NCI-H2227 (cell line): ENCODE measurements at regions not wholly inside any gene's neighbourhood (a gene's known extent, or its start where the extent isn't known, plus 50 kb on each side); places are given as distances from the start of the nearest gene placed in this dataset.
A peak's percentile ranks its signal among the peaks of the same experiment; 100 is the strongest.

Source experiments
- DNase-seq: peaks from one replicate; lab custom pipeline; 2025; ENCODE audit not compliant: unreplicated experiment; lab: John Stamatoyannopoulos, UW

GRCh38 chr15:92565351-92566125, 90.0 kb downstream of the FAM174B start:
- DNase-seq = no peak

GRCh38 chr15:92561754-92562153, 93.8 kb downstream of the FAM174B start:
- no peak for DNase-seq

DNA sequence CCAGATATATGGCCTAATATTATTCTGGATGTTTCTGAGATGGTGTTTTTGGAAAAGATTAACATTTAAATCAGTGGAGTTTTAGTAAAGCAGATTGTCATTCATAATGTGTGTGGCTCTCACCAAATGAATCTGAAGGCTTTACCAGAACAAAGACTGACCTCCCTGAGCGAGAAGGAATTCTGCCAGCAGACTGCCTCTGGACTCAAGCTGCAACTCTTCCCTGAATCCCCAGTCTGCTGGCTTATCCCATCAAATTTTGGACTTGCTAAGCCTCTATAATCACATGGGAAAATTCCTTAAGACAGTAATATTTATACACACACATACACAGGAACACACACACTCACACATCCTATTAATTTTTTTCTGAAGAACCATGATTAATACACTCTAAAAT, 102.3 kb downstream of the FAM174B start:
- no peak for DNase-seq

DNA sequence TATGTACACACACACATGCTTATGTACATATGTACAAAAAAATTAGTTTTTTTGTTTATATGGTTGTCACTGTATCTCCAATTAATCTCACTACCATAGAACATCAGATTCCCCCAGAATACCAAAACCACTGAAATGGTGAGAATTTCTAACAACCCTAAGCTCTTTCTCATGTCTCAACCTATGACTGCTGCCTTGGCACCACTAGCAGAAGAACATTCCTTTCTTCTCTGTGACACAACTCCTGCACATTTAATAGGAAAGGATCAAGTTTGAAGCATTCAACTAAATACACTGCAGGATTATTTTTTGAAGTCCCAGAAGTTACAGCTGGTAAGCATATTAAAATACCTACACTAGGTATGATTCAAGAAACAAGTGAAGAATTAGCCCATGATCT, 109.6 kb downstream of the FAM174B start:
- DNase-seq = no peak

DNA sequence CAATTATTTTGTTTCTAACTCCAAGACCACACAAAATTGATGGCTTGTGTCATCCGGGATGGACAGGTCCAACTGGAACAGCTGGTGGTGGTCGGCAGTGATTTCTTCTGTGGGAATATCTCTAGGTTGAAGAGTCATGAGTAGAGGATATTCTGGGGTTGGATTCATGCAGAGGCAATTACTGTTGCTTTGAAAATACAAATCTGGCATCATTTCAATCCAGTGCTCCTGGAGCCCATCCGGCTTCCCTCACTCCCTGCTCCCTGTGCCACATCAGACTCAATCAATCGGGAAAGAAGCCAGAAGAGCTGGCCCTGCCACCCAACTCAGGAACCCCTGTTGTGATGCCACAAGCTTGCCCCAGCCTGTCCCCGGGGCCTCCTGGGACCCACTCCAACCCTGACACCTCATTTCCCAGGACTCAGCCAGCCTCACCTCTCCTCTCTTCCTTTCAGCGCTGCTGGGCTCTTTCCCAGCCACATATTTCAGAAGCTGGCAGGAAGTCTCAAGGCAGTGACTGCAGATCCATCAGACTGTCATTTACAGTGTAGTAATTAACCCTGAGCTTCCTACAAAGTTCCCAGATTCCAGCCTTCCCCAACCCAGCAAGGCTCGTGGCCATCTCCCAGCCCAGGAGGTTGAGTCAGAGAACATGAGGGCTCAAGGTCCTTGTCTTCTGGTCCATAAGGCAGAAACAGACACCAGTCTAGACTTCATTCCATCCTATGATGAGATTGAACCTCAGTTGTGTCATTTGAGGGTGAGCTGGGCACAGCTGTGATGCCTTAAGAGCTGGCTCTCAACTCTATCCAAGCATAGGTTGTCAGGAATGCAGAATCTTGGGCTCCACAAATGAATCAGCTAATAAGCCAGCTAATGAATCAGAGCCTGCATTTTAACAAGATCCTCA, 114.0 kb downstream of the FAM174B start:
- DNase-seq = no peak

- no peak for DNase-seq
Measured at GRCh38 chr15:92538115-92538514, 117.5 kb downstream of the FAM174B start.

- no peak for DNase-seq
Measured at GRCh38 chr15:92533298-92533697, 122.3 kb downstream of the FAM174B start.

GRCh38 chr15:92531406-92531805, 124.2 kb downstream of the FAM174B start:
- no peak for DNase-seq

DNA sequence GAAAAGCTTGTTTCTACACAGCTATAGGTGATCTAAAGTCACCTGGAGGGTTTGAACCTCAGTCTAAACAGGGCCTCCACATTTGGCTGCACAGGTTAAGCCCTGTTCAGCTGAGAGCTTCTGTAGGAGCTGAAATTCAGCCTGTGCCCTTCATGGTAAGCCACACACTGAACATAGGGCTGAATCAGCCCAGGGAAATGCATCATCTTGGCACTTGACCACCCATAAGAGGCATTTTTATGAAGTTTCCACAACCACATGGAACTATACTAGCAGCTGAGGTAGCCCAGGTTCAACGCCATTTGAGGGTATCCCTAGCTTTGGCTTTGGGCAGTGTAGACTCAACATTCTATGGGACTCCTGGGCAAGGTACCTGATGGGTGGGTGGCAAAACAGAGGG, 126.8 kb downstream of the FAM174B start:
- DNase-seq = no peak

DNA sequence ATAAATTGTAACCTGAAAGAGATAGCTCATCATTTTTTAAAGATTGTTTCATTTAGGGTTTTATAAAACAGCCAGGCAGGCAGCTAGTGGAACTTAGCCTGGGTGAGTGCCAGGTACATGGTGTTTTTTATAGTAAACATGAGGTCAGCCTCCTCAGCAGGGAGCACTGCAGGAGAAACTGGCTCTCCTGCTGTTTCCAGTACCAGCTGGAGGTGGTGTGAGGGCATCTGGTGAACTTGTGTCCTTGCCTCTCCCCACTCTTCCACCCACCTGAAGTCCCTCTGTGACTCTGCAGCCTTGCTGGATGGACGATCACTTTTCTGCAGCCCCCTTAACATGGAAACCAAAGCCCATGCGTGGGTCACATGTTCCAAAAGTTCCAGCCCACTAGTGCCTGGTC, 128.4 kb downstream of the FAM174B start:
- DNase-seq = no peak

DNA sequence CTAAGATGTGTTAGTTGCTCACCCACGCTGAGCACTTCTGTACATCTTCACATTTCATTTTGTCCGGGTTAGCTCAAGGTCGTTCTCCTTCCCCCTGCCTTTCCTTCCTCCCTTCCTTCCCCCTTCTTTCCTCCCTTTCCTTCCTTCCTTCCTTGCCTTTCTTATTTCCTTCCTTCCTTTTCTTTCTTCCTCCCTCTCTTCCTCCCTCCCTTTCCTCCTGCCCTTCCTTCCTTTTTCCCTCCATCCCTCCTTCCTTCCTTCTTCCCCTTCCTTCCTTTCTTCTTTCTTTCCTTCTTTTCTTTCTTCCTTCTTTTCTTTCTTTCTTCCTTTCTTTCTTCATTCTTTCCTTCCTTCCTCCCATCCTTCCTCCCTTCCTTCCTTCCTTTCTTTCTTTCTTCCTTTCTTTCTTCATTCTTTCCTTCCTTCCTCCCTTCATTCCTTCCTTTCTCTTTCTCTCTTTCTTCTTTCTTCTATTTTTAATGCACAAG, 129.8 kb downstream of the FAM174B start:
- no peak for DNase-seq

DNA sequence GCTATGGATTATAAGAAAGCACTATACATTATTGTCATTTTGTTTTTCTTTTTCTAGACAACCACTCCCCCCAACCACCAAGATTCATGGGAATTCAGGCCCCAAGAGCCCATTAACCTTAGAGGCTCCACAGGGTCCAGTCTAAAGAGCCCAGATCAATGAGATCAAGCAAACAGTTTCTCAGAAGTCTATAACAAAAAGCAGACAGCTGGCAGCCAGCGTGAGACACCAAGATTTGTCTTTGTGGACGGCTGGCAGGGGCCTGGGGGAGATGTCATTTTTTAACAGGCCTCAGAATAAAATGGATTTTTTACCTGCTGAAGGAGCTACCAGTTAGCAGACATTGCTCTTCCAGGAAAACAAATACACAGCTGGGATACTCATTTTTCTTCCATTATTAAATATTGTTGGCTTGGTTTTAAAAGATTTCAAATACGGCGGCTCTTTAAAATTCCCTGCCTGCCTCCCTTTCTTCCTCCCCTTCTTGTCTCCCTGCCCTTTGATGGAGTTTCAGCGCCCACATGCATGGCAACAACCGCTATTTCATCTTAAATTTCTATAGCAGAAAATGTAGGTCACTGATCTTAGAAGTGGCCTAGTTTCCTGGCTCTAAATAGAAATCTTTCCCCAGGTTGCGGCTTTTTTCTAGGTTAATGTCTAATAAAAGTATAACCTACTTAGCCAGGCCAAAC, 130.6 kb downstream of the FAM174B start:
- no peak for DNase-seq

GRCh38 chr15:92524161-92524560, 130.5 kb downstream of the ST8SIA2 start:
- no peak for DNase-seq

GRCh38 chr15:92523176-92523575, 129.5 kb downstream of the ST8SIA2 start:
- DNase-seq = no peak

- peak; percentile 48 for DNase-seq
Measured at GRCh38 chr15:92521624-92522008, 127.9 kb downstream of the ST8SIA2 start.

- no peak for DNase-seq
Measured at GRCh38 chr15:92520914-92521623, 127.4 kb downstream of the ST8SIA2 start.

DNA sequence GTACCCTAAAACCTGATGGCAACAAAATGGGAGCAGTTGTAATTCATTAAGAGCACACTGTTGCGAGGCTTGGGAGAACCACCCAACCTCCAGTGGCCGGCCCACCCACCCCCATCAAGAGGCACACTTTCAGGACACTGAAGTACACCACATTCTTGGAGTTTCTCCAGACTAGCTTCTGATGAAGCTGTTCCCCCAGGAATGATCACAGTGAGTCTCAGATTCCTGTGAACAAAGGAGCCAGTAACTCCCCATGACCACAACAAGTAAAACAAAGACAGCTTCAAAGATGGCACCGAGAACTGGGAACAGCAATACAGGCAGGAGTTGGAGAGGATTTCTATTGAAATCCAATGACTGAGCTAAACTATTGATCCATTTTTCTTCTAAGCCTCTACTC, 126.0 kb downstream of the ST8SIA2 start:
- no peak for DNase-seq
